Activated naive CD4-positive, alpha-beta T cell treated with anti-CD3 and anti-CD28 coated beads, Interleukin-2, amount 50 U/mL, for 16 hours (primary cell): ENCODE measurements at regions not wholly inside any gene's neighbourhood (a gene's known extent, or its start where the extent isn't known, plus 50 kb on each side); places are given as distances from the start of the nearest gene placed in this dataset.
"Not testable (repeated sequence)": the region's sequence is repeated elsewhere in the genome, so short reads cannot be mapped to it uniquely, and the experiment has no call there.

ENCODE experiments used
- DNase-seq: peaks from one replicate; pipeline ENCODE4 v3.0.0-alpha.2; 2020

GRCh38 chr4:24363751-24364150 lies 220.6 kb downstream of the DHX15 start:
- DNase-seq = no peak

- no peak for DNase-seq
Measured at GRCh38 chr4:24352112-24352511, 232.2 kb downstream of the DHX15 start.

- not testable (repeated sequence) for DNase-seq
Measured at GRCh38 chr4:24349168-24349996, 235.0 kb downstream of the DHX15 start.

GRCh38 chr4:24339260-24339659 lies 245.1 kb downstream of the DHX15 start:
- DNase-seq = no peak

- DNase-seq = no peak
Measured at GRCh38 chr4:24337451-24338190, 246.7 kb downstream of the DHX15 start.

GRCh38 chr4:24335616-24336015 lies 248.7 kb downstream of the DHX15 start:
- DNase-seq = no peak

- DNase-seq = no peak
Measured at GRCh38 chr4:24334906-24335305, 249.4 kb downstream of the DHX15 start.

GRCh38 chr4:24330573-24330972 lies 253.8 kb downstream of the DHX15 start:
- DNase-seq = no peak

GRCh38 chr4:24330172-24330571 lies 254.2 kb downstream of the DHX15 start:
- DNase-seq = no peak

- no peak for DNase-seq
Measured at GRCh38 chr4:24328711-24329110, 255.6 kb downstream of the DHX15 start.

- DNase-seq = no peak
Measured at GRCh38 chr4:24328310-24328709, 256.0 kb downstream of the DHX15 start.

GRCh38 chr4:24322995-24323394 lies 261.4 kb downstream of the DHX15 start:
- no peak for DNase-seq

- DNase-seq = no peak
Measured at GRCh38 chr4:24322511-24322910, 261.8 kb downstream of the DHX15 start.

GRCh38 chr4:24321616-24322015 lies 262.7 kb downstream of the DHX15 start:
- no peak for DNase-seq

GRCh38 chr4:24321131-24321530 lies 263.2 kb downstream of the DHX15 start:
- no peak for DNase-seq

- no peak for DNase-seq
Measured at GRCh38 chr4:24319387-24319786, 265.0 kb downstream of the DHX15 start.

GRCh38 chr4:24315056-24315455 lies 269.3 kb downstream of the DHX15 start:
- DNase-seq = no peak

- no peak for DNase-seq
Measured at GRCh38 chr4:24312261-24312913, 272.0 kb downstream of the DHX15 start.

- no peak for DNase-seq
Measured at GRCh38 chr4:24303926-24304325, 280.4 kb downstream of the DHX15 start.

- DNase-seq = no peak
Measured at GRCh38 chr4:24298911-24299310, 285.4 kb downstream of the DHX15 start.

GRCh38 chr4:24287096-24287495 lies 297.3 kb downstream of the DHX15 start:
- DNase-seq = no peak

- no peak for DNase-seq
Measured at GRCh38 chr4:24285759-24286158, 298.6 kb downstream of the DHX15 start.

- no peak for DNase-seq
Measured at GRCh38 chr4:24282446-24282845, 301.9 kb downstream of the DHX15 start.

GRCh38 chr4:24279911-24280375 lies 304.4 kb downstream of the DHX15 start:
- no peak for DNase-seq
